BLaER1 (cell line): ENCODE measurements at regions not wholly inside any gene's neighbourhood (a gene's known extent, or its start where the extent isn't known, plus 50 kb on each side); places are given as distances from the start of the nearest gene placed in this dataset.

ENCODE experiments used
- H3K27ac ChIP-seq: shearing (Covaris generic); formaldehyde crosslinking; 2 replicates; pipeline ENCODE4 v1.8.1; 2022
- H3K27me3 ChIP-seq: shearing (Covaris generic); formaldehyde crosslinking; 2 replicates; pipeline ENCODE4 v1.8.1; 2022
- H3K36me3 ChIP-seq: shearing (Covaris generic); formaldehyde crosslinking; 2 replicates; pipeline ENCODE4 v1.8.1; 2022
- H3K4me1 ChIP-seq: shearing (Covaris generic); formaldehyde crosslinking; 2 replicates; pipeline ENCODE4 v1.8.1; 2022
- H3K4me2 ChIP-seq: shearing (Covaris generic); formaldehyde crosslinking; 2 replicates; pipeline ENCODE4 v1.8.1; 2022
- H3K4me3 ChIP-seq: shearing (Covaris generic); formaldehyde crosslinking; 2 replicates; pipeline ENCODE4 v1.8.1; 2022
- H3K9ac ChIP-seq: shearing (Covaris generic); formaldehyde crosslinking; 2 replicates; pipeline ENCODE4 v1.8.1; 2022
- H3K9me3 ChIP-seq: shearing (Covaris generic); formaldehyde crosslinking; 2 replicates; pipeline ENCODE4 v1.8.1; 2022
- H4K20me1 ChIP-seq: shearing (Covaris generic); formaldehyde crosslinking; 2 replicates; pipeline ENCODE4 v1.8.1; 2022
- Cebpa-rat ChIP-seq: shearing (Covaris generic); IDR thresholded peaks from 2 replicates; pipeline ENCODE4 v1.8.1; 2022

GRCh38 chr6:26312096-26312463, 52.9 kb upstream of the BTN3A2 start:
- TF ChIP-seq Cebpa-rat = no peak
- Histone ChIP-seq H3K27me3 (peaks cover 14% of the 10 kb centered on the region; the same call in 1 of the 2 replicates), H3K9me3 (no peaks in the 10 kb centered on the region), H3K4me3 (peak overlapping the region; percentile 67), H3K9ac (no peak overlapping the region), H3K36me3 (no peaks in the 10 kb centered on the region), H3K4me1 (peaks cover 13% of the 10 kb centered on the region; the same call in 1 of the 2 replicates), H3K27ac (no peak overlapping the region), H4K20me1 (no peaks in the 10 kb centered on the region), H3K4me2 (peak overlapping the region; percentile 79)

GRCh38 chr6:26312501-26313397, 52.2 kb upstream of the BTN3A2 start:
- Histone ChIP-seq H4K20me1 (no peaks in the 10 kb centered on the region), H3K27me3 (peaks cover 14% of the 10 kb centered on the region; the same call in 1 of the 2 replicates)

More at GRCh38 chr6:26312501-26313397, 52.2 kb upstream of the BTN3A2 start:
- Histone ChIP-seq H3K4me3 (peak overlapping the region; percentile 67), H3K36me3 (no peaks in the 10 kb centered on the region), H3K4me1 (peaks cover 13% of the 10 kb centered on the region; the same call in 1 of the 2 replicates), H3K4me2 (peak overlapping the region; percentile 79), H3K27ac (no peak overlapping the region), H3K9me3 (no peaks in the 10 kb centered on the region), H3K9ac (no peak overlapping the region; the same call in 1 of the 2 replicates)
- no peak for TF ChIP-seq Cebpa-rat
